ENCODE measurements at regions not wholly inside any gene's neighbourhood (a gene's known extent, or its start where the extent isn't known, plus 50 kb on each side); places are given as distances from the start of the nearest gene placed in this dataset.

DNA sequence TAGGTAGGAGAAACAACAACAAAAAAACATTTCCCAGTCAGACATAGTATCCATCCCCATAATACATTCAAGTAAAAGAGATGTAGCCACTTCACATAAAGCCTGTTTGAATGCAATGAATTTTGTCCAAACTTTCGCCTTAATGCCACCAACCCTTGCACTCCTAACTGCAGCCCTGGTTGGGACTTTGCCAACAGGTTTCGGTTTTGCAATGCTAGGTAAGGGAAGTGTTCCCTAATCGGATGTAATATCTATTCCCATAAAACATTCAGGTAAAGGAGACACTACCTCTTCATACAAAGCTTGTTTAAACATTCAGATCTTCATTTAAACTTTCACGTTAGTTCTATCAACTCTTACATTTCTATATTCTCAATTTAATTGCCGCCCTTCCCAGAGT, 336.1 kb downstream of the DRD1 start:
- TF ChIP-seq, protein P1, sequence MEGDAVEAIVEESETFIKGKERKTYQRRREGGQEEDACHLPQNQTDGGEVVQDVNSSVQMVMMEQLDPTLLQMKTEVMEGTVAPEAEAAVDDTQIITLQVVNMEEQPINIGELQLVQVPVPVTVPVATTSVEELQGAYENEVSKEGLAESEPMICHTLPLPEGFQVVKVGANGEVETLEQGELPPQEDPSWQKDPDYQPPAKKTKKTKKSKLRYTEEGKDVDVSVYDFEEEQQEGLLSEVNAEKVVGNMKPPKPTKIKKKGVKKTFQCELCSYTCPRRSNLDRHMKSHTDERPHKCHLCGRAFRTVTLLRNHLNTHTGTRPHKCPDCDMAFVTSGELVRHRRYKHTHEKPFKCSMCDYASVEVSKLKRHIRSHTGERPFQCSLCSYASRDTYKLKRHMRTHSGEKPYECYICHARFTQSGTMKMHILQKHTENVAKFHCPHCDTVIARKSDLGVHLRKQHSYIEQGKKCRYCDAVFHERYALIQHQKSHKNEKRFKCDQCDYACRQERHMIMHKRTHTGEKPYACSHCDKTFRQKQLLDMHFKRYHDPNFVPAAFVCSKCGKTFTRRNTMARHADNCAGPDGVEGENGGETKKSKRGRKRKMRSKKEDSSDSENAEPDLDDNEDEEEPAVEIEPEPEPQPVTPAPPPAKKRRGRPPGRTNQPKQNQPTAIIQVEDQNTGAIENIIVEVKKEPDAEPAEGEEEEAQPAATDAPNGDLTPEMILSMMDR (conservative IDR thresholded peaks at IDR 0.05; ENCODE audit: low read length): no peak
- H3K4me3 ChIP-seq (ENCODE audit: low read length): no peak overlapping the region
- no peak for DNase-seq (ENCODE audit: low read depth)

DNA sequence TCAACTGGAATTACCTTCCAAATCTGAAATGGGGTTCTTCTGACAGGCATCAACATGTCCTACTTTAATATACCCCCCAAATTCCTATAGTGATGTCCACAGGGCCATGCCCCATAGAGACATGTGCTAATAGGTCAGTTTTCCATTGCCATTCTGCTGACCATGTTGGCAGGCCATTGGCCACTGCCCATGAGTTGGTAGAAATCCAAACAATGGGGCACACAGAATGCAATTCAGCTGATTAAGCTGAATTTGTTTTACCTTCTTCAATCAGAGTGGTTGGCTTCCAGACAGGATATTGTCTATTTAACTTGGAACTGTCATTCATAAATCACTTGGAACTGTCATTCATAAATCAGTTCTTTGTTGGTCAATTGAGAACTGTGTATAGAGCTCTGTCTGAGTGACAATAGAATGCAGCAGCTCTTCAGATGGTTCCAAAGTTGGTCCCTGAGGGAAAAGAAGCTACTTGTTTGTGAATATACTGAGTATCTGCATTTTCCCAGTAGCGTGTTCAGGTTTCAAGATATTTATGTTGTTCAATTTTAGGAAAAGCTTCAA, 336.9 kb downstream of the DRD1 start:
- DNase-seq (ENCODE audit: low read depth): no peak
- TF ChIP-seq, protein P1 (conservative IDR thresholded peaks at IDR 0.05; ENCODE audit: low read length): no peak
- H3K4me3 ChIP-seq (ENCODE audit: low read length): no peak overlapping the region

DNA sequence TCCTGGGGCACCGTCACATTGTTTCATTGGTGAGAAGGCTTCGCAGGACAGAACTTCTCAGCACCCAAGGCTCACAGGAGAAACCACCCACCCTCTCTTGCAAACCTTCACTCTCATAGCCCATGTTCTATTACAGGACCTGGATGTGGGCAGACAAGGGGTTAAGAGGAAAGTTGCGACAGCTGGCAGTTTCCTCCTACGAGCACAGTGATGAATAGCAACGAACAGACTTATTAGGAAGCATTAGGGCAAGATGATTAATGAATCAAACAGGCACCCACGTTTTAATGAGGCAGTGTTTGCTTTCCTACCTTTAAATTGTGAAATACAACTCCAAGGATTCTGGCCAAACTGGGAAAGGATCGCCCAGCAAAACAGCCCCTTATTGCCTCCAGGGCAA, 339.3 kb downstream of the DRD1 start:
- H3K4me3 ChIP-seq (ENCODE audit: low read length): no peak overlapping the region
- DNase-seq (ENCODE audit: low read depth): no peak

DNA sequence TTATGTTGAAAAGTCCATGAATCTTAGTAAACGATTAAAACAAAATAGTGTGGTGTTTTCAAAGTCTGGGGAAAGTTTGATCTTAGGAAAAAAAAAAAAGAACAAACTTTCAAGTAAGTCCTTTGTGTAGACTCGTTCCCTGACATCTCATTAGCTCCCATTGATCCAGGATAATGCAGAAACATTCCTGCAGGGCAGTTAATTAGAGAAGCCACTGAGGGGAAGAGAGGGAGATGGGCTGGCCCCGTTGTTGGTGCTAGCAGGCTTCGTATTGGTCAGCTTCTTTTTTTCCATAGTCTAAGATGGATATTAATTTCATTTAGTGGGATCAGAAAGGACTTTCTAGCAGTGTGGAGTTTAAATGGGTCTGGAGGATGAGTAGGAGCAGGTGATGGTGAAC, 340.2 kb downstream of the DRD1 start:
- TF ChIP-seq, protein P1 (conservative IDR thresholded peaks at IDR 0.05; ENCODE audit: low read length): no peak
- no peak for DNase-seq (ENCODE audit: low read depth)
- no peak overlapping the region for H3K4me3 ChIP-seq (ENCODE audit: low read length)

More for the DNA sequence above, 339.3 kb downstream of the DRD1 start:
- TF ChIP-seq, protein P1 (conservative IDR thresholded peaks at IDR 0.05; ENCODE audit: low read length): no peak

DNA sequence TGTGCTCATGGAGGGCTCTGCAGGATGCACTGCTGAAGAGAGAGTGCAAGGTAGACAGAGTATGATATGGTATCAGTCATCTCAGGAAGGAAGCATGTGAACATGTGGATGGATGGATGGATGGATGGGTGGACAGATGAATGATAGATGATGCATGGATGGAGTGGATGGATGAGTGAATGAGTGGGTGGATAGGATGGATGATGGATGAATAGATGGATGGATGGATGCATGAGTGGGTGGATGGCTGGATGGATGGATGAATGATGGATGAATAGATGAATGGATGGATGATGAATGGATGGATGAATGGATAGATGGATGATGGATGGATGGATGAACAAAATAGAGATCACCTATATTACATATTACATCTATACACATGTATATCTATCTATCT, 341.3 kb downstream of the DRD1 start:
- TF ChIP-seq, protein P1 (conservative IDR thresholded peaks at IDR 0.05; ENCODE audit: low read length): no peak
- DNase-seq (ENCODE audit: low read depth): no peak
- H3K4me3 ChIP-seq (ENCODE audit: low read length): no peak overlapping the region

DNA sequence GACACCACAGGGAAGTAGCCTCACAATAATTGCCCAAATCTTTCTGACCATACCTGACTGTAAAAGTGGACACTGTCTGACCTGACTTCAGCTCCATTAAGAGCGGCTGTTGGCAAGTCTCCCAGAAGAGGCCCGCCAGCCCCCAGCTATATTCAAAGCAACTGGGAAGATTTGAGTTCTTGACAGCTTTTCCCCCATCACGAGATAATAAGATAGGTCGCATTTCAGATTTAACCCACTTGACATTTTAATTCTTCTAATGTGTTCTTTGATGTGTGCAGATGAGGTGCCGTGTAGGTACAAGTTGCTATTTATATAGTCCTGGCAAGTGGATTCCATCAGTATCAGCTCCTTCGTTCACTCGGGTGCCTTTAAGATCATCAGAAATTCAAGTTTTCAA, 345.7 kb downstream of the DRD1 start:
- TF ChIP-seq, protein P1 (conservative IDR thresholded peaks at IDR 0.05; ENCODE audit: low read length): no peak
- DNase-seq (ENCODE audit: low read depth): no peak
- H3K4me3 ChIP-seq (ENCODE audit: low read length): no peak overlapping the region

DNA sequence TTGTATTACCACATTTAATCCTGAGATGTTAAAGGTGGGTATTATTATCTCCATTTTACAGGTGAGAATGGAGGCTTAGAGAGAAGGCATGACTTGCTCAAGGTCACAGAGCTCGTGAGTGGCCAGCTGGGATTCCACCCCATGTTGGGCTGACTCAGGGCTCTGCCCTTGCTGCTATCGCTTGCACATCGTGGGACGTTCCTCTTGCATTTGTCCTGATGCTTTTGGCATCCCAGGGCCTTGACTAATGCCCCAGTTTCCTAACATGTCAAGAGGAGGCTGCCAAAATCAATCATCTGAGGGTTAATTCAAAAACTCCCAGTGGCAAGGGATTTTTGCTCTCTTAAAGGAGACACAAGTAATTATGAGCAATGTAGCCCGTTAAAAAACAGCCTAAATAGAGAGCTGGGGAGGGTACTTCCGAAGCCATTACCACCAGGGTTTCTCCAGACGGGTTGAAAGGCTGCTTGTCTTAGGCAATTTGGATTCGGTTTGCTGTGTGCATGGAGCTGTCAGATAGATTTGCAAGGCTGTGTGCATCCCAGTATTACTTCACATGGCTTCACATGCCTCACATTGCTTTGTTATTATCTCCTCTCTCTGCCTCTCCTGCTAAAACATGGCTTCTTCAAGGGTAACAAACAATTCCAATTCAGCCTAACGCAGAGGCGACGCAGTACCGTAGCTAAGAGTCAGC, 347.4 kb downstream of the DRD1 start:
- no peak for DNase-seq (ENCODE audit: low read depth)

More for the DNA sequence above, 347.4 kb downstream of the DRD1 start:
- no peak overlapping the region for H3K4me3 ChIP-seq (ENCODE audit: low read length)
- TF ChIP-seq, protein P1 (conservative IDR thresholded peaks at IDR 0.05; ENCODE audit: low read length): no peak
